K562 (cell line): ENCODE measurements at regions not wholly inside any gene's neighbourhood (a gene's known extent, or its start where the extent isn't known, plus 50 kb on each side); places are given as distances from the start of the nearest gene placed in this dataset.

Source experiments
- ATAC-seq: fragments of 200-7000 bp; cut with Tn5 transposase; 3 replicates; pipeline ENCODE4 v1.9.1; 2020; ENCODE audit warnings: moderate library complexity
- BruUV-seq: library from RNA; stranded (reverse); fragments of 400-500 nt; replicated peaks from 2 replicates; lab custom pipeline; 2021; lab: Mats Ljungman, UMichigan
- CTCF ChIA-PET: fragments of 300-600 bp; formaldehyde crosslinking; extraction: SDS; loops from one replicate; lab custom pipeline; 2021; ENCODE audit warnings: low intra/inter-chr PET ratio; lab: Yijun Ruan, JAX
- POLR2A ChIA-PET: fragments of 300-600, 350-650 bp; sonication (Branson Sonifier 250); formaldehyde crosslinking; extraction: SDS; loops from one replicate; lab custom pipeline; 2021; ENCODE audit warnings: antibody characterized with exemption, inconsistent platforms; lab: Yijun Ruan, JAX
- DNase-seq, 4 experiments: peaks; one replicate each; pipeline versions ENCODE4 v3.0.0 to v3.0.0-alpha.2; 2011 to 2018; ENCODE audit warnings: low spot score in 3 of 4, mixed read lengths in 3 of 4; ENCODE audit errors: extremely low read depth in 1 of 4
- FAIRE-seq: peaks from 2 replicates; lab custom pipeline; 2011; peaks lifted over from hg19 to GRCh38; lab: Jason Lieb, UNC
- H2AFZ ChIP-seq: 2 replicates; pipeline ENCODE4 v1.6.0; 2011; ENCODE audit warnings: low read depth, low read length, control low read depth, inconsistent platforms
- H3K27ac ChIP-seq: fragments of 200-600 bp; 3 replicates; pipeline ENCODE4 v1.8.0; 2011; ENCODE audit warnings: low read depth, mild to moderate bottlenecking, control low read depth, inconsistent platforms, low read length, moderate library complexity, mixed read lengths; ENCODE audit errors: extremely low read depth
- H3K27me3 ChIP-seq, 2 experiments: fragments of 300-600 bp in 1 of 2; 2 replicates in 1 of 2; 3 replicates in 1 of 2; pipeline versions ENCODE4 v1.6.0 to v1.8.0; 2011; ENCODE audit warnings: inconsistent platforms in 2 of 2, low read length in 2 of 2, mild to moderate bottlenecking in 1 of 2, mixed read lengths in 1 of 2, moderate library complexity in 1 of 2; ENCODE audit not compliant: control insufficient read depth in 2 of 2, insufficient read depth in 2 of 2
- H3K36me3 ChIP-seq: fragments of 300-600 bp; 3 replicates; pipeline ENCODE4 v1.8.0; 2011; ENCODE audit warnings: mild to moderate bottlenecking, low read length, inconsistent platforms; ENCODE audit not compliant: control insufficient read depth, insufficient read depth
- H3K4me1 ChIP-seq, 2 experiments: fragments of 200-600 bp in 1 of 2; replicated peaks in 1 of 2; 2 replicates in 1 of 2; 3 replicates in 1 of 2; pipeline versions ENCODE4 v1.5.1 to v1.8.0; 2011; ENCODE audit warnings: inconsistent platforms in 2 of 2, low read length in 2 of 2, mild to moderate bottlenecking in 1 of 2, mixed read lengths in 1 of 2, moderate library complexity in 1 of 2; ENCODE audit not compliant: control insufficient read depth in 2 of 2, insufficient read depth in 2 of 2
- H3K4me2 ChIP-seq: 2 replicates; pipeline ENCODE4 v1.6.1; 2011; ENCODE audit warnings: low read length, control low read depth, inconsistent platforms, mixed read lengths; ENCODE audit not compliant: insufficient read depth
- H3K4me3 ChIP-seq: fragments of 200-600 bp; sonication (generic), shearing (Covaris generic); 2 replicates; pipeline ENCODE4 v1.5.1; 2016; ENCODE audit warnings: control low read depth, inconsistent platforms
- H3K79me2 ChIP-seq: fragments of 200-600 bp; 3 replicates; pipeline ENCODE4 v1.8.0; 2011; ENCODE audit warnings: low read length, inconsistent platforms; ENCODE audit not compliant: control insufficient read depth, insufficient read depth
- H3K9ac ChIP-seq, 2 experiments: 2 replicates each; pipeline versions ENCODE4 v1.6.0 to v1.6.1; 2011; ENCODE audit warnings: low read depth in 2 of 2, low read length in 2 of 2, control low read depth in 1 of 2, inconsistent platforms in 1 of 2, mild to moderate bottlenecking in 1 of 2, mixed read lengths in 1 of 2; ENCODE audit not compliant: insufficient read depth in 1 of 2
- H3K9me1 ChIP-seq: one replicate; pipeline ENCODE4 v1.6.0; 2011; ENCODE audit warnings: inconsistent platforms, mild to moderate bottlenecking, low read length, moderate library complexity; ENCODE audit not compliant: control insufficient read depth, insufficient read depth
- H3K9me3 ChIP-seq: replicated peaks from 2 replicates; pipeline ENCODE4 v1.5.1; 2011; ENCODE audit warnings: low read depth, low read length, inconsistent platforms; ENCODE audit not compliant: control insufficient read depth, insufficient read depth
- H4K20me1 ChIP-seq: replicated peaks from 2 replicates; pipeline ENCODE4 v1.6.1; 2011; ENCODE audit warnings: low read length, inconsistent platforms, mixed read lengths; ENCODE audit not compliant: control insufficient read depth, insufficient read depth
- CBFA2T2 ChIP-seq: fragments of 450-650 bp; conservative IDR thresholded peaks from 2 replicates; pipeline ENCODE4 v1.6.1; 2017; ENCODE audit warnings: mild to moderate bottlenecking
- CBX8 ChIP-seq: fragments of 200-600 bp; sonication (generic); IDR thresholded peaks from 2 replicates; pipeline ENCODE4 v1.6.1; 2012; ENCODE audit warnings: borderline replicate concordance, mixed run types, low read depth, mild to moderate bottlenecking, moderate library complexity, mixed read lengths, low read length, control low read depth, inconsistent platforms; ENCODE audit not compliant: poor library complexity, severe bottlenecking; ENCODE audit errors: extremely low read depth
- HNRNPK ChIP-seq: fragments of 200-400 bp; formaldehyde crosslinking; IDR thresholded peaks from one replicate; pipeline ENCODE4 v1.6.1; 2018; ENCODE audit warnings: mild to moderate bottlenecking, low read depth, low read length; ENCODE audit not compliant: poor library complexity, severe bottlenecking
- HNRNPL ChIP-seq: fragments of 200-400 bp; formaldehyde crosslinking; IDR thresholded peaks from 2 replicates; pipeline ENCODE4 v1.6.1; 2017; ENCODE audit warnings: low read depth, mild to moderate bottlenecking, low read length
- JUND ChIP-seq, 2 experiments: IDR thresholded peaks; 2 replicates in 1 of 2; 3 replicates in 1 of 2; pipeline ENCODE4 v1.6.1; 2011; ENCODE audit warnings: borderline replicate concordance in 2 of 2, low read depth in 2 of 2, low read length in 2 of 2, improper control_type of control experiment in 1 of 2, missing biosample characterization in 1 of 2, missing genetic modification characterization in 1 of 2, missing genetic modification reagents in 1 of 2
- MTA3 ChIP-seq: fragments of 450-650 bp; formaldehyde crosslinking; IDR thresholded peaks from 2 replicates; pipeline ENCODE4 v1.6.1; 2017; ENCODE audit warnings: mild to moderate bottlenecking, borderline replicate concordance
- RNF2 ChIP-seq: sonication (generic); IDR thresholded peaks from 2 replicates; pipeline ENCODE4 v1.6.1; 2016
- RUNX1 ChIP-seq: sonication (generic); IDR thresholded peaks from 2 replicates; pipeline ENCODE4 v1.6.1; 2016; ENCODE audit warnings: antibody characterized with exemption, low read depth
- SPI1 ChIP-seq: IDR thresholded peaks from 2 replicates; pipeline ENCODE4 v1.6.1; 2011; ENCODE audit warnings: low read depth, low read length, control low read depth, borderline replicate concordance
- WGBS: fragments of 100-300 bp; shearing (Covaris generic); methylation state at CpG from one replicate; pipeline ENCODE4 v1.1.6; 2016; ENCODE audit warnings: low coverage, mixed read lengths; ENCODE audit not compliant: insufficient coverage; ENCODE audit errors: missing lambda C conversion rate; 5-methylcytosine and 5-hydroxymethylcytosine counted together
- in situ Hi-C: fragments of 300-500 bp; cut with MboI; formaldehyde crosslinking; loops from 4 replicates; pipeline ENCODE4 v1.15.0; 2018; ENCODE audit warnings: inconsistent platforms, mixed read lengths
- intact Hi-C: fragments of 100-400 bp; cut with micrococcal nuclease; formaldehyde crosslinking; loops from 2 replicates; pipeline ENCODE4 v1.14.2; 2022
- TF ChIP-seq, protein P1 (sequence below): sonication (generic); formaldehyde crosslinking; IDR thresholded peaks from 2 replicates; pipeline ENCODE4 v1.4.0; 2020; ENCODE audit warnings: mild to moderate bottlenecking, missing genetic modification reagents

DNA sequence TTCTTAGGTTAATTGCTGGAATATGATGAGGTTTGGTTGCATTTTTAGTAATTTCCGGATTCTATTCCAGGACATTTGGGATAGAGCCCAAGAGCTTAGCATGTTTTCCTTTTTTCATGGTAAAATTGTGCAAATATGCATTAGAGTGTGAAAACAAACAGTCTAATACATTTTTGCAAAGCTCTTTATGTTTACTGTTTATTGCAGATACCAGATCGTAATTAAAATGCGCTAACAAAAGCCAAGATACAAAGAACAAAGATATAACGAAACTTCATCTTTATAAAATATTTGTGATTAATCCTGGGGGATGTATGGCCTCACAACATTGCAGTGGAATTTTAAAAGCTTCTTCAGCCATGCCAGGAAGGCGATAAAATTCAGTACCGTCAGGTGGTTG, 94.5 kb upstream of the TBC1D5 start:
- H3K4me1 ChIP-seq: no peaks in the 10 kb centered on the region
- no peaks in the 10 kb centered on the region for H4K20me1 ChIP-seq
- no peak overlapping the region for H3K4me3 ChIP-seq
- ChIA-PET POLR2A (interaction anchor here (1.0 to 1.2 kb wide), 2 partner anchors 10 to 90 kb away, joined by 3 read pairs; no protein-coding TSS in a partner anchor), CTCF (interaction anchor here (0.5 kb wide), 1 partner anchor 186 kb away, joined by 4 read pairs; no protein-coding TSS in a partner anchor)
- ATAC-seq (no peak), FAIRE-seq (peak; percentile 26), DNase-seq (no peak)
- H3K9me1 ChIP-seq: no peaks in the 10 kb centered on the region
- no TSS peak for BruUV-seq
- H3K9ac ChIP-seq: no peak overlapping the region
- WGBS: 16% methylated on average over 6 of the region's 6 CpGs
- in situ Hi-C loops: loop anchor here (5.0 to 25.0 kb wide), 2 partner anchors 200 to 405 kb away; no protein-coding TSS in a partner anchor
- H3K36me3 ChIP-seq: no peaks in the 10 kb centered on the region
- intact Hi-C loops: loop anchor here (5.0 kb wide), 1 partner anchor 95 kb away; the partner anchor contains the start of gene TBC1D5
- H2AFZ ChIP-seq: no peak overlapping the region
- no peaks in the 10 kb centered on the region for H3K79me2 ChIP-seq
- peaks cover 5 to 9% of the 10 kb centered on the region in 2 experiments; a peak in 4 of 5 replicates for H3K27me3 ChIP-seq
- TF ChIP-seq CBFA2T2 (no peak), CBX8 (peak; percentile 76), RUNX1 (no peak), MTA3 (no peak), SPI1 (no peak), HNRNPK (no peak), JUND (IDR thresholded peaks at IDR 0.05; ENCODE audit: borderline replicate concordance, low read depth, low read length) (no peak), JUND (tag; IDR thresholded peaks at IDR 0.05; ENCODE audit: borderline replicate concordance, low read depth, low read length) (no peak), RNF2 (peak; percentile 56; the same call in 1 of the 2 replicates), HNRNPL (no peak)
- TF ChIP-seq, protein P1, sequence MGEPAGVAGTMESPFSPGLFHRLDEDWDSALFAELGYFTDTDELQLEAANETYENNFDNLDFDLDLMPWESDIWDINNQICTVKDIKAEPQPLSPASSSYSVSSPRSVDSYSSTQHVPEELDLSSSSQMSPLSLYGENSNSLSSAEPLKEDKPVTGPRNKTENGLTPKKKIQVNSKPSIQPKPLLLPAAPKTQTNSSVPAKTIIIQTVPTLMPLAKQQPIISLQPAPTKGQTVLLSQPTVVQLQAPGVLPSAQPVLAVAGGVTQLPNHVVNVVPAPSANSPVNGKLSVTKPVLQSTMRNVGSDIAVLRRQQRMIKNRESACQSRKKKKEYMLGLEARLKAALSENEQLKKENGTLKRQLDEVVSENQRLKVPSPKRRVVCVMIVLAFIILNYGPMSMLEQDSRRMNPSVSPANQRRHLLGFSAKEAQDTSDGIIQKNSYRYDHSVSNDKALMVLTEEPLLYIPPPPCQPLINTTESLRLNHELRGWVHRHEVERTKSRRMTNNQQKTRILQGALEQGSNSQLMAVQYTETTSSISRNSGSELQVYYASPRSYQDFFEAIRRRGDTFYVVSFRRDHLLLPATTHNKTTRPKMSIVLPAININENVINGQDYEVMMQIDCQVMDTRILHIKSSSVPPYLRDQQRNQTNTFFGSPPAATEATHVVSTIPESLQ (CRISPR knock-in tag): no peak
- no peaks in the 10 kb centered on the region for H3K9me3 ChIP-seq
- no peak overlapping the region for H3K4me2 ChIP-seq
- no peak overlapping the region for H3K27ac ChIP-seq
